DND-41 (cell line): ENCODE measurements at regions not wholly inside any gene's neighbourhood (a gene's known extent, or its start where the extent isn't known, plus 50 kb on each side); places are given as distances from the start of the nearest gene placed in this dataset.

Source experiments
- CTCF ChIP-seq: IDR thresholded peaks from 2 replicates; pipeline ENCODE4 v1.5.1; 2012; ENCODE audit warnings: borderline replicate concordance, low read length, moderate library complexity, mild to moderate bottlenecking; ENCODE audit not compliant: poor library complexity, severe bottlenecking; ENCODE audit errors: extremely low read depth
- EZH2 ChIP-seq: IDR thresholded peaks from 3 replicates; pipeline ENCODE4 v1.6.1; 2012; ENCODE audit warnings: borderline replicate concordance, low read depth, mild to moderate bottlenecking, moderate library complexity, low read length, inconsistent platforms; ENCODE audit not compliant: severe bottlenecking

GRCh38 chr2:154914561-154914960 is 216.1 kb downstream of the KCNJ3 start:
- TF ChIP-seq EZH2 (no peak), CTCF (no peak)
